ENCODE measurements at regions not wholly inside any gene's neighbourhood (a gene's known extent, or its start where the extent isn't known, plus 50 kb on each side); places are given as distances from the start of the nearest gene placed in this dataset.

DNA sequence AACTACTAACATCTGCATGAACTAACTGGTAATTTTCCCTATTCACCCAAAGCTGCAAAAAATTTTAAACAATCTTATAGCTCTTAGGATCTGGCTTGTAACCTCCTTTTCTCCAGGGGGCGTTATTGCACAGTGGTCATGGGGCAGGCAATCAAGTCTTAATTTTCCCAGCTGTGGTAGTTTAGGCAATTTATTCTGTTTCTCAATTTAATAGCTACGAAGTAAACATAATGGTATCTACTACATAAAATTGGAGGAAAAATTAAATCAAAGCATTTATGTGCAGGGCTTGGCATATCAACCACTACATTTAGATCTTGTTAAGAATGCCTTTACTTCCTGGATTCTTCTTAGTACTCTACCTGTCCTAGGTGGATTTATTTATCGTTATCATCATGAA lies 137.4 kb upstream of the GUCY1A1 start:
- Histone ChIP-seq H3K4me2 (ENCODE audit: low read length) (no peak overlapping the region), H3K9me2 (ENCODE audit: low read depth, low read length) (no peaks in the 10 kb centered on the region), H3K27me3 (ENCODE audit: insufficient read depth, low read length) (no peaks in the 10 kb centered on the region), H3F3A (ENCODE audit: insufficient read depth, low read length) (no peaks in the 10 kb centered on the region), H2AFZ (ENCODE audit: low read length) (no peak overlapping the region), H3K36me3 (ENCODE audit: insufficient read depth, low read length) (no peaks in the 10 kb centered on the region), H3K4me3 (ENCODE audit: low read depth, low read length, poor library complexity, severe bottlenecking) (no peak overlapping the region), H3K27ac (ENCODE audit: low read depth, low read length, poor library complexity, severe bottlenecking) (no peak overlapping the region), H3K79me2 (ENCODE audit: insufficient read depth, low read length) (no peaks in the 10 kb centered on the region), H3K4me1 (ENCODE audit: insufficient read depth, low read length, severe bottlenecking) (no peaks in the 10 kb centered on the region), H3K9ac (ENCODE audit: low read length) (no peak overlapping the region), H4K20me1 (ENCODE audit: insufficient read depth, low read length) (no peaks in the 10 kb centered on the region), H3K9me3 (ENCODE audit: low read length) (no peaks in the 10 kb centered on the region)
- TF ChIP-seq EZH2 (IDR thresholded peaks at IDR 0.05; ENCODE audit: borderline replicate concordance, low read length) = no peak
- TF ChIP-seq, protein P1, sequence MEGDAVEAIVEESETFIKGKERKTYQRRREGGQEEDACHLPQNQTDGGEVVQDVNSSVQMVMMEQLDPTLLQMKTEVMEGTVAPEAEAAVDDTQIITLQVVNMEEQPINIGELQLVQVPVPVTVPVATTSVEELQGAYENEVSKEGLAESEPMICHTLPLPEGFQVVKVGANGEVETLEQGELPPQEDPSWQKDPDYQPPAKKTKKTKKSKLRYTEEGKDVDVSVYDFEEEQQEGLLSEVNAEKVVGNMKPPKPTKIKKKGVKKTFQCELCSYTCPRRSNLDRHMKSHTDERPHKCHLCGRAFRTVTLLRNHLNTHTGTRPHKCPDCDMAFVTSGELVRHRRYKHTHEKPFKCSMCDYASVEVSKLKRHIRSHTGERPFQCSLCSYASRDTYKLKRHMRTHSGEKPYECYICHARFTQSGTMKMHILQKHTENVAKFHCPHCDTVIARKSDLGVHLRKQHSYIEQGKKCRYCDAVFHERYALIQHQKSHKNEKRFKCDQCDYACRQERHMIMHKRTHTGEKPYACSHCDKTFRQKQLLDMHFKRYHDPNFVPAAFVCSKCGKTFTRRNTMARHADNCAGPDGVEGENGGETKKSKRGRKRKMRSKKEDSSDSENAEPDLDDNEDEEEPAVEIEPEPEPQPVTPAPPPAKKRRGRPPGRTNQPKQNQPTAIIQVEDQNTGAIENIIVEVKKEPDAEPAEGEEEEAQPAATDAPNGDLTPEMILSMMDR (IDR thresholded peaks at IDR 0.05; ENCODE audit: low read length) = no peak

- no peak overlapping the region for H3K4me3 ChIP-seq (ENCODE audit: low read depth, low read length, poor library complexity, severe bottlenecking)
- H4K20me1 ChIP-seq (ENCODE audit: insufficient read depth, low read length) = no peaks in the 10 kb centered on the region
- no peak for TF ChIP-seq EZH2 (IDR thresholded peaks at IDR 0.05; ENCODE audit: borderline replicate concordance, low read length)
- TF ChIP-seq, protein P1 (IDR thresholded peaks at IDR 0.05; ENCODE audit: low read length) = no peak
- no peaks in the 10 kb centered on the region for H3F3A ChIP-seq (ENCODE audit: insufficient read depth, low read length)
- H3K4me2 ChIP-seq (ENCODE audit: low read length) = no peak overlapping the region
- H3K9ac ChIP-seq (ENCODE audit: low read length) = no peak overlapping the region
- 0 out of 2 replicates have a peak, but pooled peaks cover 4% of the 10 kb centered on the region for H3K9me3 ChIP-seq (ENCODE audit: low read length)
- no peaks in the 10 kb centered on the region for H3K4me1 ChIP-seq (ENCODE audit: insufficient read depth, low read length, severe bottlenecking)
- H3K79me2 ChIP-seq (ENCODE audit: insufficient read depth, low read length) = no peaks in the 10 kb centered on the region
- no peak overlapping the region for H3K27ac ChIP-seq (ENCODE audit: low read depth, low read length, poor library complexity, severe bottlenecking)
- H3K27me3 ChIP-seq (ENCODE audit: insufficient read depth, low read length) = no peaks in the 10 kb centered on the region
- H2AFZ ChIP-seq (ENCODE audit: low read length) = no peak overlapping the region
- H3K9me2 ChIP-seq (ENCODE audit: low read depth, low read length) = no peaks in the 10 kb centered on the region
- H3K36me3 ChIP-seq (ENCODE audit: insufficient read depth, low read length) = no peaks in the 10 kb centered on the region
Measured at GRCh38 chr4:155526452-155527169, 140.0 kb upstream of the GUCY1A1 start.

- no peak overlapping the region for H3K27ac ChIP-seq (ENCODE audit: low read depth, low read length, poor library complexity, severe bottlenecking)
- TF ChIP-seq, protein P1 (IDR thresholded peaks at IDR 0.05; ENCODE audit: low read length) = no peak
- no peak for TF ChIP-seq EZH2 (IDR thresholded peaks at IDR 0.05; ENCODE audit: borderline replicate concordance, low read length)
- no peak overlapping the region for H3K4me3 ChIP-seq (ENCODE audit: low read depth, low read length, poor library complexity, severe bottlenecking)
- 0 out of 2 replicates have a peak, but pooled peaks cover 7% of the 10 kb centered on the region for H3K9me3 ChIP-seq (ENCODE audit: low read length)
- no peaks in the 10 kb centered on the region for H3K9me2 ChIP-seq (ENCODE audit: low read depth, low read length)
- no peaks in the 10 kb centered on the region for H3K27me3 ChIP-seq (ENCODE audit: insufficient read depth, low read length)
- no peaks in the 10 kb centered on the region for H3F3A ChIP-seq (ENCODE audit: insufficient read depth, low read length)
- H3K79me2 ChIP-seq (ENCODE audit: insufficient read depth, low read length) = no peaks in the 10 kb centered on the region
- H3K36me3 ChIP-seq (ENCODE audit: insufficient read depth, low read length) = no peaks in the 10 kb centered on the region
- no peaks in the 10 kb centered on the region for H4K20me1 ChIP-seq (ENCODE audit: insufficient read depth, low read length)
- no peaks in the 10 kb centered on the region for H3K4me1 ChIP-seq (ENCODE audit: insufficient read depth, low read length, severe bottlenecking)
- no peak overlapping the region for H2AFZ ChIP-seq (ENCODE audit: low read length)
- no peak overlapping the region for H3K4me2 ChIP-seq (ENCODE audit: low read length)
- H3K9ac ChIP-seq (ENCODE audit: low read length) = no peak overlapping the region
Measured at GRCh38 chr4:155524926-155525455, 141.7 kb upstream of the GUCY1A1 start.

Data from OCI-LY1 (cell line).